ENCODE measurements at regions not wholly inside any gene's neighbourhood (a gene's known extent, or its start where the extent isn't known, plus 50 kb on each side); places are given as distances from the start of the nearest gene placed in this dataset.

DNA sequence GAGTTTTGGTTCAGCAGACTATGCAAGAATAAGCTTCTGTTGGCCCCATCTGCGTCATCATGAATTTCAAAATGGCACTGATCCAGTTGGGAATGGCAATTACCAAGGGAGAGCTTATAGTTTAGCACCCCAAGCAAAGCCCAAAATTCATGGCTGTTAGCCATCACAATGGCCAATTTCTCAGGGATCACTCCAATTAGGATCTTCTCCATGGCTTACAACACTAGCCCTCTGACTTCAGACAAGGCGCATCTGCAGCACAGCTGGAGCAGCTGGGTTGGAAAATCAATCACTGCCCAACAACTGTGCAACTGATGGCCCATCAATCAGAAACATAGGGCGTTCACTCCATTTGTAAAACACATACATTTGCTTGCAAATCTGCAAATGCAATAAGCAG is 273.6 kb downstream of the SRBD1 start:
- DNase-seq, result no peak

DNA sequence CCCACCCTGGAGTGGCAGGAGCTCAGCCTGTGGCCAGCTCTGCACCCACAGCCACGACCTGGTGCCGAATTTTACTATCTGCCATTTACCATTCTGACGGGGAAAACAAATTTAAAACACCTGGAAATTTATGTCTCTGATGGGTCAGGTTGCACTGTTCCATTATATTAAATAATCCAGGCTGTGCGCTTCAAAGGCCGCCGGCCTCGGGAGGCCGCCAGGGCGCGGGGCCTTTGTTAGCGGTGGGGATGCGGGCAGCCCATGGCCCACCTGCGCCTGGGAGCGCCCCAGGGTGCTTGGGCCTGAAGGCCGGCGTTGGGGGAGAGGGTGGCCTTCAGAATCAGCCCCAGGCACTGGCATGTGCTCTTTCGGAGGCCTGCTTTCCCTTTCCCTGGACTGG is 276.9 kb downstream of the SRBD1 start:
- no peak for DNase-seq

DNA sequence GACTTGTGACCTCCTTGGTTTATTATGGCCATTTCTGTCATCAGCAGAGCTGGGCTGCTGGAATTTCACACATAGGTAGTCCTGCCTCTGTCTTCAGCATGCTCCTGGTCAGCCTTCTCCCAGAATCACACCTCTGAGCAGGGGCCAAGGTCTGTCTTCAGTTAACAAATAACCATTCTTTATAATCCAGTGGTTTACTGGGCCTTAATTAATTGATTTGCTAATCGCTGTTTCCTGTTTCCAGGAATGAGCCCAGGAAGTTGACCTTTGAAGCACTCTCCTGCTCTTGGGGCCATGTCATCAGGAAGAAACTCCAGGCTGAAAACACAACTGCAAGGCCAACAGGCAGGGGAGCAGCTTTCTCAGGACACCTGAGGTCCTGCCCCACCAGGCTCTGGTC is 278.5 kb downstream of the SRBD1 start:
- DNase-seq, result no peak

DNA sequence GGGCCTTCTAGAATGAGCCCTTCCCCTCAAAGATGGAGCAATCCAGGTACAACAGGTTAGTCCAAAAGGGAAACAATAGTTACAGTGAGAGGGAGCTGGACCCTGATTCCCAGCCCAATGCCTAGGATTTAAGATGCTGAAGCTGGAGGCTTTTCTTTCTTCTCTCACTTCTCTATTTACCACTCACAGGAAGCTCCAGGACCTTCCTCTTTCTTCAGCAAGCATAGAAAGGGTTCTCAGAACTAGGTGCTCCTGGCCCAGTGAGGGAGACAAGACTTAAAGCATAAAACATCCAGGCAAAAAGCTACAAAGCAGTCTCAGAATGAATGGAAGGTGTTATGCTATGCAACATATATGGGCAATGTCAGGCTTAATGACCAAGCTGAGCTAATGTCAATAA is 279.0 kb downstream of the SRBD1 start:
- no peak for DNase-seq

DNA sequence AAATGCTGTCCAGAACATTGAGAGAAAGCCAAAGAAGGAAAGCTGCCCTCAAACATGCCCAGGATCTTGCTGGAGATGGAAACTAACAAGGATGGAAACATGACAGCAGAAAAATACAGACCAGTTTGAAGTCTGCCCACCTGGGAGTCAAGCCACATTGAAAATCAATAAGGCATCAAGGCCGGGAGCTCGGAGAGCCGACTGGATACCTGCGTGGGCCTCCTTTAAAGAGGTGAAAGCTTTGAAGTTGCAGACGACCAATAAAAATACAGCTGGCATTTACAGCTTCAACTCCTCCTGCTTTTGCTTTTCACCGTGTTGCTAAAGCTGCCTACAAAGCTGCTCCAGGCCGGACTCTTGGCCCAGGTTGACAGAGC is 279.7 kb downstream of the SRBD1 start:
- DNase-seq, result no peak

DNA sequence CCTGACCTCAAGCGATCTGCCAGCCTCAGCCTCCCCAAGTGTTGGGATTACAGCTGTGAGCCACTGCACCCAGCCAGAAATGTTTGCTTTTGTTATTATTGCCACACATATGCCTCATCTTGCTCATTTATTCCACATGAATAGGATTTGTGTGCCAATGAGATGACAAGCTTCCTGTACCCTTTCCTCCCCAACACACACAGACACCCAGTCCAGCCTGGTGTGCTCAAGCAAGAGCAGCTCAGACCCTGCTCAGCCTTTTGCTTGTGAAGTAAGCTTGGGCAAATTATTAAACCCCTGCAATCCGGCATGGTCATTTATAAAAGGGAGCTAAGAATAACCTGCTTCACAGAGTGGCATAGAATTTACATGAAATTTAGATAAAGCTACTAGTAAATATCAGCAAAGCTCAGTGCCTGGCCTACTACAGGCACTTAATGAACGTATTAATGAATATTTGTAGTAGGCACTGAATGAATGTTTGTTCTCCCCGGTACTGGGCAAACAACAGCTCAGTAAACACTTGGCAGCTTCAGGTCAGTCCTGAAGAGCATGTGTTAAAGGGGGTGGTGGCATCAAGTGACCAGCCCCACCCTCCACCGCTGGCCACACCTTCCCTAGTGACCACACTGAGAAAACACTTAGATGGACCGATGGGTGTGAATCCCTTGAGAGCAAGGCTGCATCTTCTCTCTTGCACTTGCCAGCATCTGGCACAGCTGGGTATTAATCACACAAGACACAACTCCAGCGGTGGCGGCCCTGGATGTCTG is 280.2 kb downstream of the SRBD1 start:
- DNase-seq, result no peak

DNA sequence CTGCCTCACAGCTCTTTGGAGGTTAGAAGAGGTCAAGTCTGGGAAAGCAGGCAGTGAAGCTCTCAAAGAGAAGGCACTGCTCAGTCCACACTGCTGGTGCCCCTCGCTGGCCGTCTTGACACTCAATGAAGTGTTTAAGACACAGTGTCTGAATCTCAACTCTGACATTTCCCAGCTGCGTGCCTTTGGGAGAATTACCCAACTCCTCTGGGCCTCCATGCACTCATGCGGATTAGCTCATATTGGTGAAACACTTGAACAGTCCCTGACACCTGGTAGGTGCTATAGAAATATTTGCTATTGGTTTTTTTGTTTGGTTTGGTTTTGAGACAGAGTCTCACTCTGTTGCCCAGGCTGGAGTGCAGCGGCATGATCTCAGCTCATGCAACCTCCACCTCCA is 281.0 kb downstream of the SRBD1 start:
- no peak for DNase-seq

DNA sequence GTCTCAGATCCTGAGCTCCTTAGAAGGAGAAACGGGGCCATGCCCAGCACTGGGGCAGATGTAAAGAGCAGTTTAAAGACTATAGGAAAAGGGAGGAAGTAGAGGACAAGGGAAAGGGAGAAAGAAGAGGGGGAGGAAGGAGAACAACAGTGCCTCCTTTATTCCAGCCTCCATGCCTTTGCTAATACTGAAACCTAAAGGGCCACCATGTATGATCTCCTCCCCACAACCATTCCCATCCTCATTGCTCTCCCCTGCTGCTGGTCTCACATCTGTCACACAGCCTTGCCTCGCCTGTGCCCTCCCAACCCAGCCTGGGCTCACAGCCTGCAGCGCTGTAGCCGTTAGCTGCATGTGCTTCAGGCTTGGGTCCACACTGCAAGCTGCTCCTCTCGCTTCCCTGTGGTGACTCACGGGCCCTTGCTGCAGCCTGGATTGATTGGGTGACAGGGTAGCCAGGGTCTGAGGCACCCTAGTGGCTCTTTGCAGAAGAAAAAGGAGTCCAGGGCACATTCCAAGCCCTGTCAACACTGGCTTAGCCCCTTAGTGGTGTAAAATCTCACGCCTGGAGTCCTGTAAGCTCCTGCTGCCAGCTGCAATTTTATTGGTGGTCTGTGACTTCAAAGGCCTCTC is 281.9 kb downstream of the SRBD1 start:
- no peak for DNase-seq

DNA sequence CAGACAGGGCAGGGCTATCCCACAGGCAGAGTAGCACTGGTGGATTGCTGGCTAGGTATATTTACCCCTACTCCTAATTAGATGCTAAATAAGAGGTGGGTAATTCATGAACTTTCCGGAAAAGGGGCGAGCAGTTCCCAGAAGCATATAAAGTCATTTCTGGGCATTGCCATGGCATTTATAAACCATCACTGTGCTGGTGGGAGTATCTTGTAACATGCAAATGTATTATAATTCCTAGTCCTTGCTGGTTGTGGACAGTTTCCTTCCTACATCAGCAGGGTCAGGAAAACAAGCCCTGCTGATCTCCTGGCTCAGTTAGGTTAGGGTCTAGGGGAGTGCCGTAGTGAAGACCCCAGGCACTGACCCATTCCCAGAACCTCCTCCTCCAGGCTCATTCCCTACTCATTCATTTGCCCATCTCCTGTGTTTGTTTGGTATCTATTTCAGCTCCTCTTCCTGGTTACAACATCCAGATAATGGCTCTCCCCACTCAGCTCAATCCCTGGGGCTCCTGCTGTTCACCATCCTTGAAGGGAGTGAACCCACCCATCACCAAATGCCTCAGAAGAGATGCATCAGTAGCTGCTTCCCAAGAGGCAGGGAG is 282.7 kb downstream of the SRBD1 start:
- DNase-seq, result no peak

DNA sequence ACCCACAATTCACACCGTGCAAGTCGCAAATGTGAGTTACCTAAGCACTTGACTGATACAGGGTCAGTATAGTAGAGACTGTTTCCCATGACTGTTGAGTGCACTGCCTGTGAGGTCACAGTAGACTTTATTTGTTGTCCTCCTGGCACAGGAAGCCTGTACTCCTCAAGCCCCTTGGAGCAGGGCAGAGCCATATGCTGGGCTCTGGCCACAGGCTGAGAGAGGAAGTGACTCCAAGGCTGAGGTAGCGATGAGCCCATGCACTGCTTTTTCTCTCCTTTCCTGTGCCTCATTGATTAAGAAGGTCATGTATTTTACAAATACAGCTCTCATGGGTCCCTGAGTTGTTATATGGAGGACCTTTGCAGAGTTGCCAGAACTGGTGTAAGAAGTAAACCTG is 287.7 kb downstream of the SRBD1 start:
- no peak for DNase-seq

DNA sequence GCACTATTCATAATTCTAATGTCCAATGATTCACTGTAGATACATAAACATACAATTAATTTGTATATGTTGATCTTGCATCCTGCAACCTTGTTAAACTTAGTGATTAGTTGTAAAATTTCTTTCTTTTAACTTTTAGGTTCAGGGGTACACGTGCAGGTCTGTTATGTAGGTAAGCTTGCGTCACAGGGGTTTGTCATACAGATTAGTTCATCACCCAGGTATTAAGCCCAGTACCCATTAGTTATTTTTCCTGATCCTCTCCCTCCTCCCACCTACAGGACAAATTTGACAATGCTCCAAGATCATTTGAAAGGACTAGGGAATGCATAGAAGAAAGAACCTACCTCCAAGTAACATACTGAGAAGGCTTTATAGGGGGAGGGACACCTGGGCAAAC is 290.1 kb downstream of the SRBD1 start:
- DNase-seq, result no peak

DNA sequence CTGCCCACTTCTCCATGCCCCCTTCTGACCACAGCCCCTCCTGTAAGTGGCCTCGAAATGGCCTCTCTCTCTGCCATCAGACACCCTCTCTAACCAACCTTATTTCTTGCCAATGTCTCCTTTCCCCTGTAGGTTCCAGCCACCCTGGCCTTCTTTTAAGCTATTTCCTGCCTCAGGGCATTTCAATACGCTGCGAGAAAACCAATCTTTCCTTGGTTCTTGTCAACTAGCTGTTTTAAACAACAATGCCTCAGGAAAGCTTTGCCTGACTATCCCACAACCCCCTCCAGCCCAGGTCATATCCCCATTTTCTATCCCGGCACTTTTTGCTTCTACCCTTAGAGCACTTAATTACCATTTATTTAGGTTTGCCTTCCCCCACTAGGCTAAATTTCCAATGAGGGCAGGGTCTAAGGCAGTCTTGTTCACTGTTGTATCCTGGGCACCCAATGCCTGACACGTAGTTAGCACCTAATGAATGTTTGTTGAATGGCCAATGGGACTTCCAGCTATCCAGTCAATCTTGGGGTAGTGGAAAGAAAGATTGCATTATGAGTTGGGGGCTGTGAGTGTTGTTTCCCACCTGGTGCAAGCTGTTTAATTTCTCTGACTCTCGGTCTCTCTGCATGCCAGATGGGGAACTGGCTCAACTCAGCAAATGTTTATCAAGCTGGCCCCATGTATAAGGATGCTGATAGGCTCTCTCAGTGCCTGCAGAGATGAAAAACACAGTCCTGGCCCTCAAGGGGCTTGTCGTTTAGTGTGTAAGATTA is 291.2 kb downstream of the SRBD1 start:
- no peak for DNase-seq

DNA sequence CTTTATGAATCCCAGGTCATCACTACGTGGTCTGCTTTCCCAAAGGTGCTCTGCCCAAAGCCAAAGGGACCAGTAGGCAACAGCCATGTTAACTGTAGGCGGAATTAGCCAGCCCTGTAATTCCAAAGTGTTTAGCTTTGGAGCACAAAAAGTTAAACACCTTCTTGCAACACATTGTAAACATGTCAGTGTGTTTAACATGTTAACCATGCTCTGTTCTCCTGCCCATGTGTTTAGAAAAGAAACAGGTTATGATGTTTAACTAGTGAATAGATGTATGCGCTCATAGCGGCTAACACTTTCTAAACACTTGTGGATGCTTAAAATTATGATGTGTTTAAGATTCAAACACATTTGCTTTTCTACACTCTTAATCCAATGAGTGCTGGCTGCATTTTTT is 292.4 kb downstream of the SRBD1 start:
- DNase-seq, result no peak

DNA sequence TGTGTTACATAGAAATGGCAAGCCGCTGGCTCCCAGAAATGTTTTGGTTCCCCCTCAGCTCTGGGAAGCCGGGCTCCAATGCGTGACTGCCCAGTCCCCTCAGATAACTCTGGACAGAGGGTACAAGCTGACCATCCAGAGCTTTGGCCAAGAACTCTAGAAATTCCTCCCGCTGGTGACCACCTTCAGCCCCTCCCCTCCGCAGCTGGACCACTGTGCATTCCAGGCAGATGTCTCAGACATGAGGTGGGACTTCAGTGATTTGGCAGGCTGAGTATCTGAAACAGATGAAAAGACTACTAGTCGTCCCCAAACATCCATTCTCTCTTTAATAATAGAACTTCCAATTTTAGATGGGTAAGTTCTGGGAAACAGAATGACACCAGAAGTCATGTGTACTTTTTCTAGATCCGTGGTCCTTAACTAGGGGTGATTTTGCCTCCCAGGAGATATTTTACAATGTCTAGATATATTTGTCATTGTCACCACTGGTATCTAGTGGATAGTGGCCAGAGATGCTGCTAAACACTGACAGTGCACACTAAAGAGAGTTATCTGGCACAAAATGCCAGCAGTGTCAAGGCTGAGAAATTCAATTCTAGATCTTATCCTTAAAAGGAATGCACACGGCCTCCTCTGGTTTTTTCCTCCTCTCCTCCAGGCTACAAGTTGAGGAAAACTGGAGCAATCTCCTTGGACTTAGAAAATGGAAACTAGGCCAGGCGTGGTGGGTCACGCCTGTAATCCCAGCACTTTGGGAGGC is 294.3 kb downstream of the SRBD1 start:
- no peak for DNase-seq

DNA sequence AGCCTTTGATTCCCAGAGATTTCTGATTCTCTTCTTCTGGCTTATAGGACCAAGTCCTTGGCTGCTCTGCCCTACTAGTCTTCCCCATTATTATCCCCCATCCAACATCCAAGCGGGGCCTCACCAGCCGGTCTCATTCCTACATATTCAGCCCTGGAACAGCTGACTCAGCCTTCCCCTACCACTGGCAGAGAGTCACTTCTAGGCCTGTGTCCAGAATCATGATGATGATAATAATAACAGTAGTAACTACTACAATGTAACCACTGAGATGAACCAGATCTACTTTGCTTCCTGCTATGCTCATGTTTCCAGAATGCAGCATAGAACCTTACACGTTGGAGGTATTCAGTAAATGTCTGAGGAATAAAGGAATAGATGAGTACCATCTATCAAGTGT is 295.2 kb downstream of the SRBD1 start:
- no peak for DNase-seq

DNA sequence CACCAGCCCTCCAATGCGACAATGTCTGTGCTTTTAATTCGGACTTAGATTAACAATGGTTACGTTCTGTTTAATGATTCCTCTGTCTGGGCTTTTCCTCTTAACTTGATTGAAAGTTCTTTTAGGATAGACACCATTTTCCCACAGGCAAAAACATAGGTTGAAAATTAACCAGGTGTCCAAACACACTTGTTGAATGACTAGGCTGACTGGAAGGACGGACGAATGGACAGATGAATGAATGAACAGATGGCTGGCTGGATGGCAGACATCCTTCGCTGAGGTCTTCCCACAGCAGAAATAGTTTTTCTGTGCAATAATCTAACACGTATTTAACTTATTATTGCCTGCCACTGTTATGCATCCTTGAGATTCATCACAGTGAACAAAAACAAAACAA is 298.8 kb downstream of the SRBD1 start:
- no peak for DNase-seq

DNA sequence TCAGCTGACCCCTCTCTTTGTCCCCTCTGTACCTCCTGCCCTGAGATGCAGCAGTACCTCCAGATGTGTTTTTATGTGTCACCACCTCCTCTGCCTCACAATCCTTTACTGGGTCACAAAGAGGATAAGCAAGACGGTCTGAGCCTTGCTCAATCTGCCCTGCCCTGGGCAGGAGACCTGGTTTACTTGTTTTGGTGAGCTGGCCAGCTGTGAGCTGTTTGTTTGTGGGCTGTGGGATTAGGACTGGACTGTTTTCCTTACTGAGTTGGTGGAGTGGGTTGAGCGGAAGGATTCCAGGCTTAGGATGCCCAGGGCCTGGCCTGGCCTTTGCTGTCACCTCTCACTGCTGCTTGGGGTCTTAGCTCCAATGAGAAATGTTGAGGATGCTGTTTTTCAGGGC is 299.5 kb downstream of the SRBD1 start:
- DNase-seq, result no peak

DNA sequence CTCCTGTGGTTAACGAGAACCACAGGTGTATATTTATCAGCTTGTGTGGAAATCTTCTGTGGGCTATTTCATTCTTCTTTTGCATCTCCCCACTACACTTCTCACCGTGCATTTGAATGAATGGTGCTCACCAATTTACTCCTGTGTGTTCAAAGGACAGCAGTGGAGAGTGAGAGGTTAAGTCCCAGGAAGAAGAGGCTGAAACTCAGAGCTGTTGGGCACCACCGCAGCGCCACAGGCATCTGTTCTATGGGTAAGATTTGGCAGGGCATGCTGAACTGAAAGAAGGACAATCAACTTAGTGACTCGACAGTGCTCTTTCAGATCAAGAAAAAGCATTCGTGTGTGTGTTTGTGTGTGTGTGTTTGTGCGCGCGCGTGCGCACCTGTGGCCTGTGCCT is 297.9 kb upstream of the SIX2 start:
- DNase-seq, result no peak

DNA sequence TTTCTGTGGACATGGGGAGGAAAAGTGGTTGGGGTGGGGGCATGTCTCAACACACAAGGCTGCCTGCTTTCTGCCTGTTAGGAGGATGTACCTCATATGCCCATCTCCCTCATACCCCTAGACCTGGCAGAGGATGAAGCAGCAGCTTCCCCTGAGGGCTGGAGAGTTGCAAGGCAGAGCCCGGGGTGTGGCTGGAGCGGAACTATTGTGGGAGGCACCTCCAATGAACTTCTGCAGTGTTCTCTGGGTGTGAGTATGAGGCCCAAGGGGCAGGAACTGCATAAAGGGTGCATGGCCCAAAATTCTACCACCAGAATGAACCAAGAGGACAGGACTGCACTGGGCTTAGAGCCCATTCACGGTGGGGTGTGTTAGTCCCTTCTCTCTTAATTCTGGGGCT is 296.3 kb upstream of the SIX2 start:
- no peak for DNase-seq

DNA sequence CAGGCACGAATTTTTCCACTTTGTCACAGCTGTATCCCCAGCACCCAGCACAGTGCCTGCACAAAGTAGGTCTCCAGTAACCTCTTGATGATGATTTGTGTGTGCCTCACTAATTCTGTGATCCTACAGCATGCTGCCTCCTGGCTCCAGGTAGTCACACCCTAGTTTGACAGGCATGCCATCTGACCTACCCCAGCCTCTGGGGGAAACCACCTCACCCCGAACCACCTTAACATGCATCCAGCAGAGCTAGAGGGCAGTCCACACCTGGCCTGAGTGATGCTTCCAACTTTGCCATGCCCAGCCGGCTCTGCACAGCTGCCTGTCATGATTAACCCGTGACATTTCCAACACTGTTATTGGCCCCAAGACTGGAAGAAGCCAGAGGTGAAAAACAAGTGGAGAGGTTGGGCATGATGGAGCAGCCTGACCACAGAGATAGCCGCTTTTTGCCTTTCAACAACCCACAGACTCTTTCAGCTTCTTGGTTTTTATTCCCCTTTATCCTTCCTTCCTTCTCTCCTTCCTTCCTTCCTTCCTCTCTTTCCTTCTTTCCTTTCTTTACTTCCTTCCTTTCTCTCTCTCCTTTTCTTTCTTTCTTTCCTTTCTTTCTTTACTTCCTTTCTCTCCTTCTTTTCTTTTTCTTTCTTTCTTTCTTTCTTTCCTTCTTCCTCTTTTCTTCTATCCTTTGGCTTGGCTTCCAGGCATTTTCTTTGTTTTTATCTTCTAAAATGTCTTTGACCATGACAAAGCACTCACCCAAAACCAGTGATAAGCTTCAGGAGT is 294.4 kb upstream of the SIX2 start:
- no peak for DNase-seq

DNA sequence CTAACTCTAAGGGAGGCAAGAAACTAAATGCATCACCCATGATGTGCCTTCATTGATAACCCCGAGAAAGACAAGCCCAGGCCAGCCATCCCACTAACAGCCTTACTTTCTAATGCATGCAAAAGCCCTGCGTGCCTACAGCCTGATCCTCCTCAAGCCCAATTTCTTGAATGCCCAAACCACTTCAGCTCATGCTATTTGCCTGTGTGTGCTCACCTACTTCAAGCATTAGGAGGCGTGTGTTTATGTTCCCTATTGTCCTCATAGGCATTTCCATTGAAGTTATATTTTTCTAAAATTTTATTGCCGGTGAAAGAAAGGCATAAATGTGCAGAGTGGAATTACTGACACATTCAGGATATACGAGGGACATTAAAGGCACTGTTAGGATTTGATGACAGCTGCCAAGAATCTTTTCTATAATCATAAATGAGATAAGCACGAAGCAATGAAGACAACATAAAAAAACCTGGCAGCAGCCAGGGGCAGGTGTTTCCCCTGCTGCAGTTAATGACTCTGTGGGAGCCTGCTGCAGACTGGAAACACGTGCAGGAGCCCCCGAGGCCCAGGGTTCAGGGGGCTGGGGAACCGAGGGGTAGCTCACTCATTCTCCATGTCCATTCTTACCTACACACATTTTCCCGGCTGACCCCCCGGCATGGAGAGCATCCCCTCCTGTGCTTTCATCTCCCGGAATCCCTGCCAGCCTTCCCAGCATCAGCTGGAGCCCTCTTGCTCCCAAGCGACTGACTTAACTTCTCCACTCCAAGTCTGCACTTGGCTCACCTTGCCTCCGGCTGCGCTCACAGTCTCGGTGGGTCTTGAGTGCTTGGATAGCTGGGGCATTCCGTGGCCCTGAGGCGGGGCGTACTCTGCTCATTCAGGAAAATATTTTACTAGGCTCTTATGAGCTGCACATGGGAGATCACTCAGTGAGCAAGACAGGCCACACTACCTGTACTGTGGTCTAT is 292.3 kb upstream of the SIX2 start:
- DNase-seq, result no peak

Measured in midbrain (tissue), 1 donor.